ENCODE measurements at regions not wholly inside any gene's neighbourhood (a gene's known extent, or its start where the extent isn't known, plus 50 kb on each side); places are given as distances from the start of the nearest gene placed in this dataset.

DNA sequence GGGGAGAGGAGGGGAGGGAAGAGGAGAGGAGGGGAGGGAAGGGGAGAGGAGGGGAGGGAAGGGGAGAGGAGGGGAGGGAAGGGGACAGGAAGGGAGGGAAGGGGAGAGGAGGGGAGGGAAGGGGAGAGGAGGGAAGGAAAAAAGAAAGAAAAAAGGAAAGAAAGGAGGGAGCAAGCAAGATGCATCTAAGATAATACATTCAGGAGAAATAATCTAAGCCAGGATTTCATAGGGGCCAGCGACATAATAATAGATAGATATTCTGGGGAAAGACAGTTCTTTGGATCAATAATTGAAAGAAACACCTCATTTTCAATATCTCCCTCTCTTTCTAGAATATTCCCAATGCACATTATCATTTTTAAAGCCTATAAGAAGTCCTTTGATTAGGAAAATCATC is 328.9 kb upstream of the ID2 start:
- H3K4me3 ChIP-seq (ENCODE audit: low read depth, low read length): no peak overlapping the region
- no peaks in the 10 kb centered on the region for H3K36me3 ChIP-seq (ENCODE audit: control insufficient read depth in 2 of 2, insufficient read depth in 1 of 2, low read length in 2 of 2)
- H3K4me1 ChIP-seq (ENCODE audit: control insufficient read depth, insufficient read depth, low read length): no peaks in the 10 kb centered on the region
- POLR2A ChIA-PET: no interaction called here
- CTCF ChIA-PET: no interaction called here
- no peak overlapping the region for H3K27ac ChIP-seq (ENCODE audit: extremely low read depth, low read depth, low read length)
- TF ChIP-seq ZNF10 (tag by site-specific recombination; IDR thresholded peaks at IDR 0.05): no peak
- TF ChIP-seq OSR2 (tag by site-specific recombination; IDR thresholded peaks at IDR 0.05): no peak
- no peak for TF ChIP-seq ZNF19 (tag by site-specific recombination; IDR thresholded peaks at IDR 0.05; ENCODE audit: low read depth)
- no peak for TF ChIP-seq ZNF121 (tag by site-specific recombination; IDR thresholded peaks at IDR 0.05)
- TF ChIP-seq, protein P1, sequence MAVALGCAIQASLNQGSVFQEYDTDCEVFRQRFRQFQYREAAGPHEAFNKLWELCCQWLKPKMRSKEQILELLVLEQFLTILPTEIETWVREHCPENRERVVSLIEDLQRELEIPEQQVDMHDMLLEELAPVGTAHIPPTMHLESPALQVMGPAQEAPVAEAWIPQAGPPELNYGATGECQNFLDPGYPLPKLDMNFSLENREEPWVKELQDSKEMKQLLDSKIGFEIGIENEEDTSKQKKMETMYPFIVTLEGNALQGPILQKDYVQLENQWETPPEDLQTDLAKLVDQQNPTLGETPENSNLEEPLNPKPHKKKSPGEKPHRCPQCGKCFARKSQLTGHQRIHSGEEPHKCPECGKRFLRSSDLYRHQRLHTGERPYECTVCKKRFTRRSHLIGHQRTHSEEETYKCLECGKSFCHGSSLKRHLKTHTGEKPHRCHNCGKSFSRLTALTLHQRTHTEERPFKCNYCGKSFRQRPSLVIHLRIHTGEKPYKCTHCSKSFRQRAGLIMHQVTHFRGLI (tag by site-specific recombination; IDR thresholded peaks at IDR 0.05): no peak
- TF ChIP-seq, protein P2, sequence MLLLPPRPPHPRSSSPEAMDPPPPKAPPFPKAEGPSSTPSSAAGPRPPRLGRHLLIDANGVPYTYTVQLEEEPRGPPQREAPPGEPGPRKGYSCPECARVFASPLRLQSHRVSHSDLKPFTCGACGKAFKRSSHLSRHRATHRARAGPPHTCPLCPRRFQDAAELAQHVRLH (tag by site-specific recombination; IDR thresholded peaks at IDR 0.05): no peak
- TF ChIP-seq, protein P3, sequence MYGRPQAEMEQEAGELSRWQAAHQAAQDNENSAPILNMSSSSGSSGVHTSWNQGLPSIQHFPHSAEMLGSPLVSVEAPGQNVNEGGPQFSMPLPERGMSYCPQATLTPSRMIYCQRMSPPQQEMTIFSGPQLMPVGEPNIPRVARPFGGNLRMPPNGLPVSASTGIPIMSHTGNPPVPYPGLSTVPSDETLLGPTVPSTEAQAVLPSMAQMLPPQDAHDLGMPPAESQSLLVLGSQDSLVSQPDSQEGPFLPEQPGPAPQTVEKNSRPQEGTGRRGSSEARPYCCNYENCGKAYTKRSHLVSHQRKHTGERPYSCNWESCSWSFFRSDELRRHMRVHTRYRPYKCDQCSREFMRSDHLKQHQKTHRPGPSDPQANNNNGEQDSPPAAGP (tag by site-specific recombination; IDR thresholded peaks at IDR 0.05): no peak
- no peak for TF ChIP-seq ZNF664 (tag by site-specific recombination; IDR thresholded peaks at IDR 0.05)
- H3K9me3 ChIP-seq (ENCODE audit: control insufficient read depth, insufficient read depth, low read depth, low read length): no peaks in the 10 kb centered on the region

DNA sequence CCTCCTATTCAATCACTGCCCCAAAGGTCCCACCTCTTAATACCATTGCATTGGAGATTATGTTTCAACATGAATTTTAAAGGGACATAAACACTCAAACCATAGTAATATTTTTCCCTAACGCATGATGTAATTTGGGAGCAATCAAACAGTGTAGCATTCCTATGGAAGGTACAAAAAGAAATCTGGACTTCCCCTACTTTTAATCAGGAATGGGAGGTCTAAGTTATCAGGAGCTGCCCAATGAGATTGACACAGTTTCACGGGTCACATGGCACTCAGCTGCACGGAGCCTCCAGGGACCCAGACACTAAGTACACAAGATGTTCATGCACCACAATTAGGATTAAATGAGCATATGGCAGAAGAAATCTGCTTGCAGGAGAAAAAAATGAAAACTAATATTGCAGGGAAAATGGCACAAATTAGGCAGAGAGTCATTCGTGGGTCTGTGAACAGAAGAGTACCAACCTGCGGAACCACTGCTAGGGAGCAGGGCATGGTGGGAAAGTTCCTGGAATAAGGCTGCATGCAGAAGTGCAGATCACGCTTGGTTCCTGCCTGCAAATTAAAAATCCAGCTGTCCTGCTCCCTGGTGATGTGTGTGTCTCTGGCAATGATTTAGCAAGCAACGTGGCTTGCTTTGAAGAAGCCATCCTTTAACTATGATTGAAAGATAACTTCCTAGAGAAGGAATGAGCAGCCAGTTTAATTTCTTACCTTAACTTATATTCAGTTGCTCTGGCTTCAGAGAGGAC is 326.6 kb upstream of the ID2 start:
- H3K4me3 ChIP-seq (ENCODE audit: low read depth, low read length): no peak overlapping the region
- TF ChIP-seq, protein P4, sequence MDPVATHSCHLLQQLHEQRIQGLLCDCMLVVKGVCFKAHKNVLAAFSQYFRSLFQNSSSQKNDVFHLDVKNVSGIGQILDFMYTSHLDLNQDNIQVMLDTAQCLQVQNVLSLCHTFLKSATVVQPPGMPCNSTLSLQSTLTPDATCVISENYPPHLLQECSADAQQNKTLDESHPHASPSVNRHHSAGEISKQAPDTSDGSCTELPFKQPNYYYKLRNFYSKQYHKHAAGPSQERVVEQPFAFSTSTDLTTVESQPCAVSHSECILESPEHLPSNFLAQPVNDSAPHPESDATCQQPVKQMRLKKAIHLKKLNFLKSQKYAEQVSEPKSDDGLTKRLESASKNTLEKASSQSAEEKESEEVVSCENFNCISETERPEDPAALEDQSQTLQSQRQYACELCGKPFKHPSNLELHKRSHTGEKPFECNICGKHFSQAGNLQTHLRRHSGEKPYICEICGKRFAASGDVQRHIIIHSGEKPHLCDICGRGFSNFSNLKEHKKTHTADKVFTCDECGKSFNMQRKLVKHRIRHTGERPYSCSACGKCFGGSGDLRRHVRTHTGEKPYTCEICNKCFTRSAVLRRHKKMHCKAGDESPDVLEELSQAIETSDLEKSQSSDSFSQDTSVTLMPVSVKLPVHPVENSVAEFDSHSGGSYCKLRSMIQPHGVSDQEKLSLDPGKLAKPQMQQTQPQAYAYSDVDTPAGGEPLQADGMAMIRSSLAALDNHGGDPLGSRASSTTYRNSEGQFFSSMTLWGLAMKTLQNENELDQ (tag by site-specific recombination; IDR thresholded peaks at IDR 0.05; ENCODE audit: low read depth): no peak
- TF ChIP-seq MEIS1 (CRISPR knock-in tag; IDR thresholded peaks at IDR 0.05; ENCODE audit: borderline replicate concordance) (no peak), ZNF302 (tag by site-specific recombination; IDR thresholded peaks at IDR 0.05; ENCODE audit: low read depth) (no peak), ZBTB21 (tag by site-specific recombination; IDR thresholded peaks at IDR 0.05) (no peak), ZNF132 (tag by site-specific recombination; IDR thresholded peaks at IDR 0.05; ENCODE audit: borderline replicate concordance) (no peak), ZNF335 (tag by site-specific recombination; conservative IDR thresholded peaks at IDR 0.05) (no peak)
- TF ChIP-seq, protein P5, sequence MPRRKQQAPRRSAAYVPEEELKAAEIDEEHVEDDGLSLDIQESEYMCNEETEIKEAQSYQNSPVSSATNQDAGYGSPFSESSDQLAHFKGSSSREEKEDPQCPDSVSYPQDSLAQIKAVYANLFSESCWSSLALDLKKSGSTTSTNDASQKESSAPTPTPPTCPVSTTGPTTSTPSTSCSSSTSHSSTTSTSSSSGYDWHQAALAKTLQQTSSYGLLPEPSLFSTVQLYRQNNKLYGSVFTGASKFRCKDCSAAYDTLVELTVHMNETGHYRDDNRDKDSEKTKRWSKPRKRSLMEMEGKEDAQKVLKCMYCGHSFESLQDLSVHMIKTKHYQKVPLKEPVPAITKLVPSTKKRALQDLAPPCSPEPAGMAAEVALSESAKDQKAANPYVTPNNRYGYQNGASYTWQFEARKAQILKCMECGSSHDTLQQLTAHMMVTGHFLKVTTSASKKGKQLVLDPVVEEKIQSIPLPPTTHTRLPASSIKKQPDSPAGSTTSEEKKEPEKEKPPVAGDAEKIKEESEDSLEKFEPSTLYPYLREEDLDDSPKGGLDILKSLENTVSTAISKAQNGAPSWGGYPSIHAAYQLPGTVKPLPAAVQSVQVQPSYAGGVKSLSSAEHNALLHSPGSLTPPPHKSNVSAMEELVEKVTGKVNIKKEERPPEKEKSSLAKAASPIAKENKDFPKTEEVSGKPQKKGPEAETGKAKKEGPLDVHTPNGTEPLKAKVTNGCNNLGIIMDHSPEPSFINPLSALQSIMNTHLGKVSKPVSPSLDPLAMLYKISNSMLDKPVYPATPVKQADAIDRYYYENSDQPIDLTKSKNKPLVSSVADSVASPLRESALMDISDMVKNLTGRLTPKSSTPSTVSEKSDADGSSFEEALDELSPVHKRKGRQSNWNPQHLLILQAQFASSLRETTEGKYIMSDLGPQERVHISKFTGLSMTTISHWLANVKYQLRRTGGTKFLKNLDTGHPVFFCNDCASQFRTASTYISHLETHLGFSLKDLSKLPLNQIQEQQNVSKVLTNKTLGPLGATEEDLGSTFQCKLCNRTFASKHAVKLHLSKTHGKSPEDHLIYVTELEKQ (tag by site-specific recombination; IDR thresholded peaks at IDR 0.05; ENCODE audit: borderline replicate concordance): no peak
- TF ChIP-seq, protein P6, sequence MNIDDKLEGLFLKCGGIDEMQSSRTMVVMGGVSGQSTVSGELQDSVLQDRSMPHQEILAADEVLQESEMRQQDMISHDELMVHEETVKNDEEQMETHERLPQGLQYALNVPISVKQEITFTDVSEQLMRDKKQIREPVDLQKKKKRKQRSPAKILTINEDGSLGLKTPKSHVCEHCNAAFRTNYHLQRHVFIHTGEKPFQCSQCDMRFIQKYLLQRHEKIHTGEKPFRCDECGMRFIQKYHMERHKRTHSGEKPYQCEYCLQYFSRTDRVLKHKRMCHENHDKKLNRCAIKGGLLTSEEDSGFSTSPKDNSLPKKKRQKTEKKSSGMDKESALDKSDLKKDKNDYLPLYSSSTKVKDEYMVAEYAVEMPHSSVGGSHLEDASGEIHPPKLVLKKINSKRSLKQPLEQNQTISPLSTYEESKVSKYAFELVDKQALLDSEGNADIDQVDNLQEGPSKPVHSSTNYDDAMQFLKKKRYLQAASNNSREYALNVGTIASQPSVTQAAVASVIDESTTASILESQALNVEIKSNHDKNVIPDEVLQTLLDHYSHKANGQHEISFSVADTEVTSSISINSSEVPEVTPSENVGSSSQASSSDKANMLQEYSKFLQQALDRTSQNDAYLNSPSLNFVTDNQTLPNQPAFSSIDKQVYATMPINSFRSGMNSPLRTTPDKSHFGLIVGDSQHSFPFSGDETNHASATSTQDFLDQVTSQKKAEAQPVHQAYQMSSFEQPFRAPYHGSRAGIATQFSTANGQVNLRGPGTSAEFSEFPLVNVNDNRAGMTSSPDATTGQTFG (tag by site-specific recombination; IDR thresholded peaks at IDR 0.05; ENCODE audit: borderline replicate concordance): no peak
- TF ChIP-seq, protein P7, sequence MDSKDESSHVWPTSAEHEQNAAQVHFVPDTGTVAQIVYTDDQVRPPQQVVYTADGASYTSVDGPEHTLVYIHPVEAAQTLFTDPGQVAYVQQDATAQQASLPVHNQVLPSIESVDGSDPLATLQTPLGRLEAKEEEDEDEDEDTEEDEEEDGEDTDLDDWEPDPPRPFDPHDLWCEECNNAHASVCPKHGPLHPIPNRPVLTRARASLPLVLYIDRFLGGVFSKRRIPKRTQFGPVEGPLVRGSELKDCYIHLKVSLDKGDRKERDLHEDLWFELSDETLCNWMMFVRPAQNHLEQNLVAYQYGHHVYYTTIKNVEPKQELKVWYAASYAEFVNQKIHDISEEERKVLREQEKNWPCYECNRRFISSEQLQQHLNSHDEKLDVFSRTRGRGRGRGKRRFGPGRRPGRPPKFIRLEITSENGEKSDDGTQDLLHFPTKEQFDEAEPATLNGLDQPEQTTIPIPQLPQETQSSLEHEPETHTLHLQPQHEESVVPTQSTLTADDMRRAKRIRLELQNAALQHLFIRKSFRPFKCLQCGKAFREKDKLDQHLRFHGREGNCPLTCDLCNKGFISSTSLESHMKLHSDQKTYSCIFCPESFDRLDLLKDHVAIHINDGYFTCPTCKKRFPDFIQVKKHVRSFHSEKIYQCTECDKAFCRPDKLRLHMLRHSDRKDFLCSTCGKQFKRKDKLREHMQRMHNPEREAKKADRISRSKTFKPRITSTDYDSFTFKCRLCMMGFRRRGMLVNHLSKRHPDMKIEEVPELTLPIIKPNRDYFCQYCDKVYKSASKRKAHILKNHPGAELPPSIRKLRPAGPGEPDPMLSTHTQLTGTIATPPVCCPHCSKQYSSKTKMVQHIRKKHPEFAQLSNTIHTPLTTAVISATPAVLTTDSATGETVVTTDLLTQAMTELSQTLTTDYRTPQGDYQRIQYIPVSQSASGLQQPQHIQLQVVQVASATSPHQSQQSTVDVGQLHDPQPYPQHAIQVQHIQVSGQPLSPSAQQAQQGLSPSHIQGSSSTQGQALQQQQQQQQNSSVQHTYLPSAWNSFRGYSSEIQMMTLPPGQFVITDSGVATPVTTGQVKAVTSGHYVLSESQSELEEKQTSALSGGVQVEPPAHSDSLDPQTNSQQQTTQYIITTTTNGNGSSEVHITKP (tag by site-specific recombination; IDR thresholded peaks at IDR 0.05): no peak

More for the DNA sequence above, 326.6 kb upstream of the ID2 start:
- ChIA-PET CTCF (interaction anchor here (0.6 kb wide), 1 partner anchor 927 kb away, joined by 3 read pairs; no protein-coding TSS in a partner anchor), POLR2A (no interaction called here)
- Histone ChIP-seq H3K9me3 (ENCODE audit: control insufficient read depth, insufficient read depth, low read depth, low read length) (no peaks in the 10 kb centered on the region), H3K36me3 (ENCODE audit: control insufficient read depth in 2 of 2, insufficient read depth in 1 of 2, low read length in 2 of 2) (no peaks in the 10 kb centered on the region), H3K4me1 (ENCODE audit: control insufficient read depth, insufficient read depth, low read length) (no peaks in the 10 kb centered on the region), H3K27ac (ENCODE audit: extremely low read depth, low read depth, low read length) (no peak overlapping the region)
